ENCODE measurements at regions not wholly inside any gene's neighbourhood (a gene's known extent, or its start where the extent isn't known, plus 50 kb on each side); places are given as distances from the start of the nearest gene placed in this dataset.

DNA sequence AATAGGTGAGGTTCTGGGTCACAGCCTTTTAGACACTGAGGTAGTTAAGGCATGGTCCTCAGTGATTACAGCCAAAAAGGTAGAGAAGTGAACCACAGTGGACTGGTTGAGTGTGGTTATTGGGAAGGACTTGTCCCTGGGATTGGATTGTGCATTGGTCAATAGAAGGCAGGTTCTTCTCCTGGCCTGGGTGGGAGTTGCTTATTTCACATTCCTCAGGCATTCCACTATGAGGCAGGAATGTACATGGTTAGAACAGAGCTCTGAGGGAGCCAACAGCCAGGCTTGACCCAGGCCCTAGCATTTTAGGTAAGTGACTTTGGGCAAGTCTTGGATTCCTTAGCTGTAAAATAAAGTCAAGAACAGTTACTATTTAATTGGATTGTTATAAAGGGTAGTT, 97.9 kb upstream of the MARK1 start:
- TF ChIP-seq CTCF (IDR thresholded peaks at IDR 0.05) (no peak), POLR2A (IDR thresholded peaks at IDR 0.05) (no peak)

All from esophagus squamous epithelium (tissue), 4 donors.